GM23248 (cell line): ENCODE measurements at regions not wholly inside any gene's neighbourhood (a gene's known extent, or its start where the extent isn't known, plus 50 kb on each side); places are given as distances from the start of the nearest gene placed in this dataset.

Experiments used
- DNase-seq: peaks from one replicate; pipeline ENCODE4 v3.0.0-alpha.2; 2015
- H2AFZ ChIP-seq: fragments of 200-600 bp; sonication (generic); 2 replicates; pipeline ENCODE4 v1.6.1; 2016; ENCODE audit warnings: antibody characterized with exemption
- H3F3A ChIP-seq: fragments of 200-600 bp; sonication (generic); 2 replicates; pipeline ENCODE4 v1.6.1; 2016; ENCODE audit warnings: mild to moderate bottlenecking, antibody characterized with exemption, mixed run types; ENCODE audit not compliant: insufficient read depth
- H3K27ac ChIP-seq: fragments of 200-600 bp; sonication (generic); 2 replicates; pipeline ENCODE4 v1.5.1; 2016; ENCODE audit warnings: mild to moderate bottlenecking
- H3K27me3 ChIP-seq: fragments of 200-600 bp; sonication (generic); replicated peaks from 2 replicates; pipeline ENCODE4 v1.6.1; 2016; ENCODE audit warnings: mild to moderate bottlenecking; ENCODE audit not compliant: insufficient read depth
- H3K36me3 ChIP-seq: fragments of 200-600 bp; sonication (generic); 2 replicates; pipeline ENCODE4 v1.6.1; 2016; ENCODE audit warnings: low read depth, mild to moderate bottlenecking
- H3K4me1 ChIP-seq: fragments of 200-600 bp; sonication (generic); 2 replicates; pipeline ENCODE4 v1.6.1; 2016; ENCODE audit warnings: mild to moderate bottlenecking; ENCODE audit not compliant: insufficient read depth
- H3K4me2 ChIP-seq: fragments of 200-600 bp; sonication (generic); one replicate; pipeline ENCODE4 v1.6.1; 2016; ENCODE audit warnings: mild to moderate bottlenecking; ENCODE audit not compliant: unreplicated experiment
- H3K4me3 ChIP-seq: fragments of 200-600 bp; sonication (generic); 2 replicates; pipeline ENCODE4 v1.5.1; 2016; ENCODE audit warnings: mild to moderate bottlenecking
- H3K79me2 ChIP-seq: fragments of 200-600 bp; sonication (generic); 2 replicates; pipeline ENCODE4 v1.6.1; 2016; ENCODE audit warnings: mild to moderate bottlenecking; ENCODE audit not compliant: insufficient read depth
- H3K9ac ChIP-seq: fragments of 200-600 bp; sonication (generic); 2 replicates; pipeline ENCODE4 v1.6.1; 2016; ENCODE audit warnings: mild to moderate bottlenecking
- H3K9me2 ChIP-seq: fragments of 200-600 bp; sonication (generic); 2 replicates; pipeline ENCODE4 v1.6.1; 2016; ENCODE audit warnings: mixed run types, mild to moderate bottlenecking, moderate library complexity; ENCODE audit not compliant: insufficient read depth
- H3K9me3 ChIP-seq: fragments of 200-600 bp; sonication (generic); one replicate; pipeline ENCODE4 v1.6.1; 2017; ENCODE audit warnings: low read depth
- H4K20me1 ChIP-seq: fragments of 200-600 bp; sonication (generic); 2 replicates; pipeline ENCODE4 v1.6.0; 2016; ENCODE audit not compliant: insufficient read depth
- EZH2 ChIP-seq: fragments of 200-600 bp; sonication (generic); IDR thresholded peaks from 2 replicates; pipeline ENCODE4 v1.6.1; 2018; ENCODE audit warnings: antibody characterized with exemption, mild to moderate bottlenecking; ENCODE audit not compliant: insufficient read depth, poor library complexity, severe bottlenecking
- EZH2phosphoT487 ChIP-seq: fragments of 200-600 bp; sonication (generic); IDR thresholded peaks from 2 replicates; pipeline ENCODE4 v1.6.1; 2018; ENCODE audit warnings: antibody characterized with exemption, moderate library complexity, mild to moderate bottlenecking, low read depth; ENCODE audit not compliant: insufficient read depth
- whole genome bisulfite sequencing, 2 experiments: methylation state at CpG; one replicate each; pipeline ENCODE4 v1.1.6; 2015 to 2017; ENCODE audit warnings: low lambda C conversion rate in 2 of 2, low coverage in 1 of 2; ENCODE audit errors: missing lambda C conversion rate in 2 of 2; 5-methylcytosine and 5-hydroxymethylcytosine counted together
- in situ Hi-C: fragments of 300-500 bp; cut with MboI; formaldehyde crosslinking; loops from 2 replicates; pipeline ENCODE4 v1.15.0; 2020

- peaks cover 24% of the 10 kb centered on the region for H3F3A ChIP-seq
- H4K20me1 ChIP-seq = no peaks in the 10 kb centered on the region
- TF ChIP-seq EZH2phosphoT487 = no peak
- TF ChIP-seq EZH2 = no peak
- H3K4me2 ChIP-seq = peak overlapping the region; percentile 75
- in situ Hi-C loops = no loop called here
- no peaks in the 10 kb centered on the region; the same call in 1 of the 2 replicates for H3K9me2 ChIP-seq
- no peaks in the 10 kb centered on the region for H3K79me2 ChIP-seq
- 0 out of 2 replicates have a peak overlapping the region, but pooled peaks have one; percentile 9 for H3K4me3 ChIP-seq
- WGBS, 2 experiments = 65 to 66% methylated on average over 3 of the region's 3 CpGs
- H3K9me3 ChIP-seq = no peaks in the 10 kb centered on the region
- H3K27me3 ChIP-seq = no peaks in the 10 kb centered on the region
- DNase-seq = no peak
- peaks cover 33% of the 10 kb centered on the region for H3K4me1 ChIP-seq
- no peaks in the 10 kb centered on the region for H3K36me3 ChIP-seq
- H3K27ac ChIP-seq = peak overlapping the region; percentile 92
- H2AFZ ChIP-seq = peak overlapping the region; percentile 73
- peak overlapping the region; percentile 71 for H3K9ac ChIP-seq
These were observed 105.5 kb downstream of the TES start for GRCh38 chr7:116315803-116316202.

- peak overlapping the region; percentile 92 for H3K27ac ChIP-seq
- H3K4me2 ChIP-seq = peak overlapping the region; percentile 75
- H2AFZ ChIP-seq = no peak overlapping the region
- H3K4me1 ChIP-seq = peaks cover 33% of the 10 kb centered on the region
- H3F3A ChIP-seq = peaks cover 24% of the 10 kb centered on the region
- DNase-seq = peak; percentile 99
- WGBS, 2 experiments = 1% methylated on average over 7 of the region's 7 CpGs
- H4K20me1 ChIP-seq = no peaks in the 10 kb centered on the region
- TF ChIP-seq EZH2phosphoT487 (no peak), EZH2 (no peak)
- H3K9me3 ChIP-seq = no peaks in the 10 kb centered on the region
- H3K9ac ChIP-seq = peak overlapping the region; percentile 71
- H3K79me2 ChIP-seq = no peaks in the 10 kb centered on the region
- no peaks in the 10 kb centered on the region for H3K27me3 ChIP-seq
- H3K36me3 ChIP-seq = no peaks in the 10 kb centered on the region
- H3K4me3 ChIP-seq = peak overlapping the region; percentile 53
- in situ Hi-C loops = no loop called here
- H3K9me2 ChIP-seq = no peaks in the 10 kb centered on the region
These were observed 106.7 kb downstream of the TES start for GRCh38 chr7:116316838-116317628.

GRCh38 chr7:116317907-116318306 lies 107.6 kb downstream of the TES start:
- Histone ChIP-seq H3K27ac (peak overlapping the region; percentile 92), H3K79me2 (no peaks in the 10 kb centered on the region), H3K4me3 (no peak overlapping the region), H3K36me3 (no peaks in the 10 kb centered on the region), H2AFZ (no peak overlapping the region), H3K9me3 (no peaks in the 10 kb centered on the region), H3K9ac (no peak overlapping the region), H3K9me2 (no peaks in the 10 kb centered on the region), H3K4me1 (peaks cover 33% of the 10 kb centered on the region), H4K20me1 (no peaks in the 10 kb centered on the region), H3K27me3 (no peaks in the 10 kb centered on the region), H3K4me2 (peak overlapping the region; percentile 75), H3F3A (peaks cover 24% of the 10 kb centered on the region)
- in situ Hi-C loops = no loop called here
- DNase-seq = no peak
- no peak for TF ChIP-seq EZH2
- TF ChIP-seq EZH2phosphoT487 = no peak
- 83 to 85% methylated on average over 4 of the region's 4 CpGs for WGBS, 2 experiments

GRCh38 chr7:116322541-116322940 lies 112.2 kb downstream of the TES start:
- Histone ChIP-seq H3K4me1 (peaks cover 8% of the 10 kb centered on the region; the same call in 1 of the 2 replicates), H3K27me3 (no peaks in the 10 kb centered on the region), H3K4me3 (no peak overlapping the region), H3K27ac (no peak overlapping the region), H3K4me2 (no peak overlapping the region), H4K20me1 (no peaks in the 10 kb centered on the region), H2AFZ (no peak overlapping the region), H3K9me3 (no peaks in the 10 kb centered on the region), H3K9me2 (no peaks in the 10 kb centered on the region), H3K79me2 (no peaks in the 10 kb centered on the region), H3K36me3 (no peaks in the 10 kb centered on the region), H3F3A (no peaks in the 10 kb centered on the region), H3K9ac (no peak overlapping the region)
- no peak for DNase-seq
- WGBS, 2 experiments = 98 to 100% methylated on average over 2 of the region's 2 CpGs
- in situ Hi-C loops = no loop called here
- no peak for TF ChIP-seq EZH2
- TF ChIP-seq EZH2phosphoT487 = no peak
